IPS DF 6.9 (cell line): ENCODE measurements at regions not wholly inside any gene's neighbourhood (a gene's known extent, or its start where the extent isn't known, plus 50 kb on each side); places are given as distances from the start of the nearest gene placed in this dataset.
"Not testable (repeated sequence)": the region's sequence is repeated elsewhere in the genome, so short reads cannot be mapped to it uniquely, and the experiment has no call there.

Experiments used
- DNase-seq: peaks from one replicate; pipeline ENCODE4 v3.0.0-alpha.2; 2013; ENCODE audit warnings: low read depth, low spot score
- H3K27ac ChIP-seq: one replicate; pipeline ENCODE4 v1.5.1; 2013; ENCODE audit warnings: low read length, control low read depth
- H3K27me3 ChIP-seq: 2 replicates; pipeline ENCODE4 v1.6.1; 2013; ENCODE audit warnings: mild to moderate bottlenecking, low read length; ENCODE audit not compliant: control insufficient read depth, insufficient read depth
- H3K36me3 ChIP-seq: 2 replicates; pipeline ENCODE4 v1.6.1; 2013; ENCODE audit warnings: low read length; ENCODE audit not compliant: control insufficient read depth, insufficient read depth
- H3K4me1 ChIP-seq: 2 replicates; pipeline ENCODE4 v1.6.1; 2013; ENCODE audit warnings: low read length; ENCODE audit not compliant: control insufficient read depth, insufficient read depth
- H3K4me3 ChIP-seq: 2 replicates; pipeline ENCODE4 v1.5.1; 2013; ENCODE audit warnings: mild to moderate bottlenecking, low read length
- H3K9me3 ChIP-seq: 2 replicates; pipeline ENCODE4 v1.6.1; 2013; ENCODE audit warnings: low read length, inconsistent platforms; ENCODE audit not compliant: control insufficient read depth, insufficient read depth
- WGBS: extraction: QIAGEN DNeasy Blood & Tissue Kit; methylation state at CpG from one replicate; pipeline ENCODE4 v1.1.7; 2013; ENCODE audit warnings: mixed read lengths, missing lambda C conversion rate; ENCODE audit not compliant: insufficient read length, insufficient coverage; 5-methylcytosine and 5-hydroxymethylcytosine counted together

GRCh38 chr6:126988125-126988524 lies 130.3 kb upstream of the RSPO3 start:
- no CpG with 5 or more reads among the region's 1 CpG for WGBS
- not testable (repeated sequence) for H3K4me3 ChIP-seq

DNA sequence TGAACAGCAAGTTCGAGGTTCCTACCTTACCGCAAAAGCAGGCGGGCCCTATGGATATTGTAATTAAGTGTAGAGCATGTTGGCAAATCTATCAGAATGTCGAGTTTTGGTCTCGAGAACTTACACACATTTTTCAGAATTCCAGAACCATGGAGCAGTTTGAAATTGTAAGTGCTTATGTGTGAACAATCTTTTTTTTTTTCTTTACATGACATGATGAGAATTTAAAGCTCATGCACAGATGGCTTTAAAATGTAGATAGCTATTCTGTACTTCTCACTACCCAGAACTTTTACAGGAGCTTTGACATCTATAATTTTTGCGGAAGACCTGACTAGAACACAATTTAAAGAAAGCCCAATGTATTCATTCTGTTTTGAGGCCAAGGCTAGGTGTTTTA lies 117.8 kb upstream of the RSPO3 start:
- no peaks in the 10 kb centered on the region for H3K4me1 ChIP-seq
- no CpG with 5 or more reads among the region's 6 CpGs for WGBS
- no peak for DNase-seq
- H3K36me3 ChIP-seq, result no peaks in the 10 kb centered on the region
- H3K9me3 ChIP-seq, result no peaks in the 10 kb centered on the region
- H3K4me3 ChIP-seq, result no peak overlapping the region
- no peak overlapping the region for H3K27ac ChIP-seq
- H3K27me3 ChIP-seq, result no peaks in the 10 kb centered on the region

More at GRCh38 chr6:126988125-126988524, 130.3 kb upstream of the RSPO3 start:
- not testable (repeated sequence) for H3K27me3 ChIP-seq, H3K27ac ChIP-seq, DNase-seq, H3K9me3 ChIP-seq, H3K4me1 ChIP-seq, H3K36me3 ChIP-seq

GRCh38 chr6:127013865-127014264 lies 104.6 kb upstream of the RSPO3 start:
- Histone ChIP-seq H3K4me1 (no peaks in the 10 kb centered on the region; the same call in 1 of the 2 replicates), H3K36me3 (no peaks in the 10 kb centered on the region), H3K27ac (no peak overlapping the region), H3K9me3 (no peaks in the 10 kb centered on the region), H3K4me3 (no peak overlapping the region), H3K27me3 (no peaks in the 10 kb centered on the region)
- WGBS, result no CpG with 5 or more reads among the region's 3 CpGs
- DNase-seq, result no peak

DNA sequence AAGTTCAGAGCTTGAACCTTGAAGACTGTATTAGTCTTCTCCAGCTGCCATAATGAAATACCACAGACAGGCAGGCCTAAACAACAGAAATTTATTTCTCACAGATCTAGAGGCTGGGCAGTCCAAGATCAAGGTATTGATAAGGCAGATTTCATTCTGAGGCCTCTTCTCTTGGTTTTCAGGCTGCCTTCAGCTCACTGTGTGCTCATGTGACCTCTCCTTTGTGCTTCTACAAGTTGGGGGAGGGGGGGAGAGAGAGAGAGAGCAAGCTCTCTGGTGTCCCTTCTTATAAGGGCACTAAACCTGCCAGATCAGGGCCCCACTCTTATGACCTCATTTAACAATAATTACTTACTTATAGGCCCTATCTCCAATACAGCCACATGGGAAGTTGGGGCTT lies 102.6 kb upstream of the RSPO3 start:
- DNase-seq, result no peak
- no peaks in the 10 kb centered on the region; the same call in 1 of the 2 replicates for H3K4me1 ChIP-seq
- H3K27ac ChIP-seq, result no peak overlapping the region

GRCh38 chr6:127019828-127020227 lies 98.6 kb upstream of the RSPO3 start:
- no peaks in the 10 kb centered on the region; the same call in 1 of the 2 replicates for H3K4me1 ChIP-seq

More for the DNA sequence above, 102.6 kb upstream of the RSPO3 start:
- H3K36me3 ChIP-seq, result no peaks in the 10 kb centered on the region
- no peaks in the 10 kb centered on the region for H3K9me3 ChIP-seq
- H3K27me3 ChIP-seq, result no peaks in the 10 kb centered on the region
- H3K4me3 ChIP-seq, result no peak overlapping the region

GRCh38 chr6:127022302-127022701 lies 96.2 kb upstream of the RSPO3 start:
- H3K27ac ChIP-seq, result no peak overlapping the region
- H3K4me3 ChIP-seq, result no peak overlapping the region
- H3K4me1 ChIP-seq, result no peaks in the 10 kb centered on the region
- WGBS, result no CpG with 5 or more reads among the region's 7 CpGs
- H3K27me3 ChIP-seq, result no peaks in the 10 kb centered on the region
- no peaks in the 10 kb centered on the region for H3K36me3 ChIP-seq
- H3K9me3 ChIP-seq, result no peaks in the 10 kb centered on the region
- no peak for DNase-seq

More at GRCh38 chr6:127019828-127020227, 98.6 kb upstream of the RSPO3 start:
- Histone ChIP-seq H3K36me3 (no peaks in the 10 kb centered on the region), H3K4me3 (no peak overlapping the region), H3K27me3 (no peaks in the 10 kb centered on the region), H3K9me3 (no peaks in the 10 kb centered on the region), H3K27ac (no peak overlapping the region)
- DNase-seq, result no peak
- no CpG with 5 or more reads among the region's 1 CpG for WGBS

DNA sequence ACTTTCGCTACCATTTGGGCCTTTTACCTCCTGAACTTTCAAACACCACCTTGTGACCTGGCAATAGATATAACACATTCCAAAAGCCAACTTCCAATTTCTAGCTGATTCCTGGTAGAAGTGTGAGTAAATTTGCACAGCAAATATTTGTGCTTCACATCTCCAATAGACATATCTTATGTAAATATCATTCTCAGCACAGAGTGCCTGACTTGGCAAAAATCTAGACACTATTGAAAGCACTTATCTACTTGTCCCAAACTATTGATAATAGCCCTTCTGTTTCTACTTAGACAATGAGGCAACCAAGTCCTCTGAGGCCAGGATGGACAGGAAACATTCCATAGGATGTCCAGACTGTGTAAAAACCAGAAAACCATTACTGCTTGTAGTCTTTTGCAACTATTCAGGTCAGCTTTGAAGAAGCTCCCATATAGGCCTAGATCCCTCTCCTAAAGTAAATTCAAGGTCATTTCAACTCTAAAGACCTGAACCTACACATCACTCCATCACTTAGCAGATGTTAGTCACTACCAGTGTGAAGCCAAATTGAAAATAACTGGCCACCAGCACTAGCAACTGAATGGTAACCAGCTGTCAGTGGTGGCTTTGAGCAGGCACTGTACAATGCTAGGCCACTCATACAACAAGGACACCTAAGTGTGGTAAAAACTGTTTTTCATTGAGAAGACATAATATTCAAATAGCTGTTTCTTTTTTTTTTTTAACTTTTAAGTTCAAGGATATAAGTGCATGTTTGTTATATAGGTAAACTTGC lies 95.3 kb upstream of the RSPO3 start:
- H3K9me3 ChIP-seq, result no peaks in the 10 kb centered on the region
- DNase-seq, result no peak
- no peaks in the 10 kb centered on the region for H3K27me3 ChIP-seq
- H3K27ac ChIP-seq, result no peak overlapping the region
- no peaks in the 10 kb centered on the region for H3K36me3 ChIP-seq
- no peak overlapping the region for H3K4me3 ChIP-seq
- H3K4me1 ChIP-seq, result no peaks in the 10 kb centered on the region
- whole genome bisulfite sequencing, result no CpG with 5 or more reads among the region's 1 CpG

GRCh38 chr6:127026247-127026646 lies 92.2 kb upstream of the RSPO3 start:
- no peaks in the 10 kb centered on the region for H3K9me3 ChIP-seq
- WGBS, result no CpG with 5 or more reads among the region's 1 CpG
- no peak overlapping the region for H3K27ac ChIP-seq
- no peak for DNase-seq
- no peaks in the 10 kb centered on the region for H3K36me3 ChIP-seq
- no peak overlapping the region for H3K4me3 ChIP-seq
- H3K27me3 ChIP-seq, result no peaks in the 10 kb centered on the region
- H3K4me1 ChIP-seq, result no peaks in the 10 kb centered on the region

GRCh38 chr6:127030111-127030510 lies 88.4 kb upstream of the RSPO3 start:
- no peak overlapping the region for H3K27ac ChIP-seq
- H3K4me1 ChIP-seq, result no peaks in the 10 kb centered on the region
- no peaks in the 10 kb centered on the region for H3K27me3 ChIP-seq
- no peak for DNase-seq
- no peaks in the 10 kb centered on the region for H3K36me3 ChIP-seq
- H3K4me3 ChIP-seq, result no peak overlapping the region
- no peaks in the 10 kb centered on the region for H3K9me3 ChIP-seq

DNA sequence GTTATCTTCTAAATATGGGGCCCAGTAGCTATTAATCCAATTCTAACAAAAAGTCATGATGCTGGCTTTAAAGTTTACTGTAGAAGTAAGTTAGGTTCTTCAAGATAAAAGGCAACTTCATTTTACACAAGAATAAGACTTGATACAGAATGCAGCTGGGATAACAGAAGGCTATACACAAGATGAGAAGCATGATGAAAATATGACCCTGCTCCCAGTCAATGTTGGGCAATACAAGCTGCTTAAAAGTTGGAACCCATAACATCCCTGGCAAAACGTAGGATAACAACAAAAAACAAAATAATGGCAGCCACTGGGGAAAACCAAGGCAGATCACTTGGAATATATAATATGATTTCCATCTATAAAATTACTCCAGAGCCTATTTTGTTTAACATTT lies 87.6 kb upstream of the RSPO3 start:
- WGBS, result no CpG with 5 or more reads among the region's 1 CpG
- H3K27me3 ChIP-seq, result no peaks in the 10 kb centered on the region

GRCh38 chr6:127031511-127031910 lies 87.0 kb upstream of the RSPO3 start:
- DNase-seq, result no peak
- H3K36me3 ChIP-seq, result no peaks in the 10 kb centered on the region
- no CpG with 5 or more reads among the region's 1 CpG for WGBS
- no peak overlapping the region for H3K4me3 ChIP-seq
- H3K4me1 ChIP-seq, result no peaks in the 10 kb centered on the region
- H3K9me3 ChIP-seq, result no peaks in the 10 kb centered on the region
- no peak overlapping the region for H3K27ac ChIP-seq
- H3K27me3 ChIP-seq, result no peaks in the 10 kb centered on the region

More for the DNA sequence above, 87.6 kb upstream of the RSPO3 start:
- Histone ChIP-seq H3K4me1 (no peaks in the 10 kb centered on the region), H3K4me3 (no peak overlapping the region), H3K27ac (no peak overlapping the region), H3K36me3 (no peaks in the 10 kb centered on the region), H3K9me3 (no peaks in the 10 kb centered on the region)
- DNase-seq, result no peak
